CD4-positive, CD25-positive, alpha-beta regulatory T cell (primary cell): ENCODE measurements at regions not wholly inside any gene's neighbourhood (a gene's known extent, or its start where the extent isn't known, plus 50 kb on each side); places are given as distances from the start of the nearest gene placed in this dataset.

Source experiments
- ATAC-seq, 2 donors: fragments of 150-1000 bp; cut with Tn5 transposase; one replicate each; pipeline ENCODE4 v1.10.0; 2021; ENCODE audit warnings: low read depth in 2 of 2, moderate number of reproducible peaks in 2 of 2, moderate library complexity in 1 of 2
- DNase-seq, 3 donors: peaks; one replicate each; pipeline versions ENCODE4 v3.0.0 to v3.0.0-alpha.2; 2012 to 2022; ENCODE audit warnings: mixed read lengths in 1 of 3
- H3K27ac ChIP-seq: one replicate; pipeline ENCODE4 v1.7.0; 2013; ENCODE audit warnings: mild to moderate bottlenecking, low read length; ENCODE audit not compliant: insufficient read depth, poor library complexity, severe bottlenecking
- H3K27me3 ChIP-seq: one replicate; pipeline ENCODE4 v1.7.0; 2013; ENCODE audit warnings: low read length; ENCODE audit not compliant: control insufficient read depth, insufficient read depth
- H3K36me3 ChIP-seq: one replicate; pipeline ENCODE4 v1.7.0; 2013; ENCODE audit warnings: mild to moderate bottlenecking, low read length, moderate library complexity; ENCODE audit not compliant: control insufficient read depth, insufficient read depth
- H3K4me1 ChIP-seq: 2 replicates; pipeline ENCODE4 v1.7.0; 2013; ENCODE audit warnings: mild to moderate bottlenecking, low read length; ENCODE audit not compliant: insufficient read depth, control insufficient read depth, poor library complexity, severe bottlenecking
- H3K4me3 ChIP-seq: one replicate; pipeline ENCODE4 v1.7.0; 2013; ENCODE audit warnings: low read depth, mild to moderate bottlenecking, low read length, moderate library complexity
- H3K9me3 ChIP-seq, 2 experiments: 1 replicate in 1 of 2; 2 replicates in 1 of 2; pipeline ENCODE4 v1.7.0; 2013; ENCODE audit warnings: low read length in 2 of 2, mild to moderate bottlenecking in 1 of 2, moderate library complexity in 1 of 2; ENCODE audit not compliant: control insufficient read depth in 2 of 2
- H3K27ac Mint-ChIP-seq, 3 donors: one replicate each; pipeline ENCODE4 v1.8.0; 2020 to 2022; ENCODE audit warnings: mild to moderate bottlenecking in 3 of 3, mixed read lengths in 3 of 3, moderate library complexity in 2 of 3
- H3K27me3 Mint-ChIP-seq: one replicate; pipeline ENCODE4 v1.8.0; 2022; ENCODE audit warnings: mild to moderate bottlenecking, mixed read lengths
- H3K36me3 Mint-ChIP-seq: one replicate; pipeline ENCODE4 v1.8.0; 2020; ENCODE audit warnings: mixed read lengths
- H3K4me1 Mint-ChIP-seq, 4 donors: one replicate each; pipeline ENCODE4 v1.8.0; 2020 to 2022; ENCODE audit warnings: mixed read lengths in 4 of 4, mild to moderate bottlenecking in 1 of 4
- H3K4me3 Mint-ChIP-seq, 4 donors: one replicate each; pipeline ENCODE4 v1.8.0; 2020 to 2022; ENCODE audit warnings: mild to moderate bottlenecking in 4 of 4, mixed read lengths in 4 of 4, moderate library complexity in 3 of 4
- H3K9me3 Mint-ChIP-seq, 7 donors: one replicate each; pipeline ENCODE4 v1.8.0; 2020 to 2022; ENCODE audit warnings: mixed read lengths in 7 of 7, mild to moderate bottlenecking in 3 of 7, moderate library complexity in 2 of 7

DNA sequence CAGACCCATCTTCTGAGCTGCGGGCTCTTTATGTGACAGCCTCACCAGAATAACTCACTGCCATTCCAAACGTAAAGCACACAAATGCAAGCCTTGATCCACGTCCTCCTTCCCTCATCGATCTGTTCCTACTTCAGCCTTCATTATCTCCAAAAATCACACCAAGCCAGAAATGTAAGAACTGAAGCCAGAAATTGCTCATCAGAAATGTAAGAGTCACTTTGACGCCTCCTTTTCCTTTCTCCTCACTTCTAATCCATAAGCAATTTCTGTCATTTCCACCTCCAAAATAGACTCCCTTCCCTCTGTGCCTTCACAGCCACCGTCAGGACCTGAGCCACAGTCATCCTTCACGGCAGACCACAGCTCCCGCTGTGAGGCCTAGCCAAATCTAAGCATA, 387.3 kb upstream of the B3GAT1 start:
- Mint-ChIP-seq H3K27me3 (peaks cover 6% of the 10 kb centered on the region), H3K4me1 (no peaks in the 10 kb centered on the region), H3K9me3 (peaks cover 0 to 4% (median 0%) of the 10 kb centered on the region in 7 donors), H3K4me3 (no peak overlapping the region), H3K36me3 (no peaks in the 10 kb centered on the region), H3K27ac (no peak overlapping the region)
- no peak overlapping the region for H3K4me3 ChIP-seq
- no peaks in the 10 kb centered on the region for H3K4me1 ChIP-seq
- no peak for ATAC-seq
- no peaks in the 10 kb centered on the region for H3K9me3 ChIP-seq
- H3K36me3 ChIP-seq, result no peaks in the 10 kb centered on the region
- H3K27ac ChIP-seq, result no peak overlapping the region
- no peak for DNase-seq
- peaks cover 9% of the 10 kb centered on the region for H3K27me3 ChIP-seq

- no peaks in the 10 kb centered on the region for H3K36me3 ChIP-seq
- H3K27ac ChIP-seq, result no peak overlapping the region
- no peak for DNase-seq
- no peak overlapping the region for H3K27ac Mint-ChIP-seq
- no peaks in the 10 kb centered on the region for H3K36me3 Mint-ChIP-seq
- peaks cover 5% of the 10 kb centered on the region for H3K27me3 Mint-ChIP-seq
- H3K4me3 ChIP-seq, result no peak overlapping the region
- peaks cover 0 to 4% (median 0%) of the 10 kb centered on the region in 7 donors for H3K9me3 Mint-ChIP-seq
- H3K4me1 Mint-ChIP-seq, result no peaks in the 10 kb centered on the region
- H3K9me3 ChIP-seq, result no peaks in the 10 kb centered on the region
- no peaks in the 10 kb centered on the region for H3K4me1 ChIP-seq
- no peak overlapping the region for H3K4me3 Mint-ChIP-seq
- peaks cover 3% of the 10 kb centered on the region for H3K27me3 ChIP-seq
- ATAC-seq, result no peak
Observed at GRCh38 chr11:134797411-134798089, 385.5 kb upstream of the B3GAT1 start.

- ATAC-seq (no peak), DNase-seq (no peak)
- Histone ChIP-seq H3K4me1 (no peaks in the 10 kb centered on the region), H3K4me3 (no peak overlapping the region), H3K9me3 (no peaks in the 10 kb centered on the region), H3K27ac (no peak overlapping the region), H3K27me3 (no peaks in the 10 kb centered on the region), H3K36me3 (no peaks in the 10 kb centered on the region)
- Mint-ChIP-seq H3K27me3 (no peaks in the 10 kb centered on the region), H3K36me3 (no peaks in the 10 kb centered on the region), H3K4me3 (no peak overlapping the region), H3K9me3 (peaks cover 0 to 4% (median 0%) of the 10 kb centered on the region in 7 donors), H3K27ac (no peak overlapping the region), H3K4me1 (no peaks in the 10 kb centered on the region)
Observed at GRCh38 chr11:134795017-134795416, 383.0 kb upstream of the B3GAT1 start.

DNA sequence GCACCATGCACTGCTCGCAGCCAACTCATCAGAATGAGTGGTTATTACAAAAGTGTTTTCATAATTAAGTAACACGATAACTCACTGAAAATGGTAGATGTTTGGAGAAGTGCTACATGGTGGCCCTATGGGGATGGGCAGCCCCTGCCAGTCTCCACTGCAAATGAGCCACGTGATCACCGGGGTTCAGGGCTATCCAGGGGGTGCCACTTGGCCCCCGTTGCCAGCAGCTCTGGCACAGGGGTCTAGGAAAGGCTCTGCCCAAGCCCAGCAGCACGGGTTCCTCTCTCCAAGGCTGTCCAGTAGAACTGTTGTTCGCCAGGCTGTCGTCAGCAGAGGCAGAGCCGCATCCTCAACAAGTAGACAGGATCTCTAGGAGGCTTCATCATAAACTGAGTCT, 382.1 kb upstream of the B3GAT1 start:
- Mint-ChIP-seq H3K9me3 (no peaks in the 10 kb centered on the region), H3K36me3 (no peaks in the 10 kb centered on the region)

GRCh38 chr11:134792677-134793076, 380.6 kb upstream of the B3GAT1 start:
- Mint-ChIP-seq H3K27me3 (no peaks in the 10 kb centered on the region), H3K4me1 (no peaks in the 10 kb centered on the region), H3K36me3 (no peaks in the 10 kb centered on the region), H3K4me3 (no peak overlapping the region), H3K27ac (no peak overlapping the region), H3K9me3 (no peaks in the 10 kb centered on the region)
- H3K4me3 ChIP-seq, result no peak overlapping the region
- ATAC-seq, result no peak
- no peaks in the 10 kb centered on the region for H3K9me3 ChIP-seq
- H3K27me3 ChIP-seq, result no peaks in the 10 kb centered on the region
- no peak for DNase-seq
- no peak overlapping the region for H3K27ac ChIP-seq
- no peaks in the 10 kb centered on the region for H3K36me3 ChIP-seq
- no peaks in the 10 kb centered on the region for H3K4me1 ChIP-seq

More for the DNA sequence above, 382.1 kb upstream of the B3GAT1 start:
- Histone ChIP-seq H3K27ac (no peak overlapping the region), H3K9me3 (no peaks in the 10 kb centered on the region), H3K27me3 (no peaks in the 10 kb centered on the region), H3K36me3 (no peaks in the 10 kb centered on the region), H3K4me3 (no peak overlapping the region), H3K4me1 (no peaks in the 10 kb centered on the region)
- Mint-ChIP-seq H3K4me3 (no peak overlapping the region), H3K4me1 (no peaks in the 10 kb centered on the region), H3K27me3 (no peaks in the 10 kb centered on the region), H3K27ac (no peak overlapping the region)
- no peak for ATAC-seq
- DNase-seq, result no peak

DNA sequence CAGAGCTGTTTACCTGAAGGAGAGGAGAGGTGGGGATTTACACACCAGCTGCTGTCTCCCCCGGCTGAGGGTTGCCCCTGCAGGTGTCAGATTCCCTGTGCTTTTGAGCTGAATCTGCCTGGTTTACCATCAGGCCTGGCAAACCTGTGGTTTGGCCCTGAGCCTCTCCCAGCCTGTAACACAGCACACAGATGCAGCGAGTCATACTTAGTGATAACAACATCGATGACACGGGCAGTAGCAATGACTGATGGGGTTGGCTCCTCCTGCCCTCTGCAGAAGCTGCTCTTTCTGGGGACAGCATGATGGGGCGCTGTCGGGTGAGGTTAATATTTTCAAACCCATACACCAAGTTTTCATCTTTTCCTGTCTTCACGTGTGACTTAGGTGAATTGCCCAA, 380.0 kb upstream of the B3GAT1 start:
- H3K4me3 Mint-ChIP-seq, result no peak overlapping the region
- no peak overlapping the region for H3K27ac ChIP-seq
- H3K4me1 Mint-ChIP-seq, result no peaks in the 10 kb centered on the region
- no peak overlapping the region for H3K27ac Mint-ChIP-seq
- no peaks in the 10 kb centered on the region for H3K27me3 Mint-ChIP-seq
- H3K36me3 Mint-ChIP-seq, result no peaks in the 10 kb centered on the region
- no peaks in the 10 kb centered on the region for H3K4me1 ChIP-seq
- H3K36me3 ChIP-seq, result no peaks in the 10 kb centered on the region
- ATAC-seq (no peak), DNase-seq (no peak)
- no peaks in the 10 kb centered on the region for H3K9me3 ChIP-seq
- no peaks in the 10 kb centered on the region for H3K9me3 Mint-ChIP-seq
- H3K27me3 ChIP-seq, result no peaks in the 10 kb centered on the region
- H3K4me3 ChIP-seq, result no peak overlapping the region

DNA sequence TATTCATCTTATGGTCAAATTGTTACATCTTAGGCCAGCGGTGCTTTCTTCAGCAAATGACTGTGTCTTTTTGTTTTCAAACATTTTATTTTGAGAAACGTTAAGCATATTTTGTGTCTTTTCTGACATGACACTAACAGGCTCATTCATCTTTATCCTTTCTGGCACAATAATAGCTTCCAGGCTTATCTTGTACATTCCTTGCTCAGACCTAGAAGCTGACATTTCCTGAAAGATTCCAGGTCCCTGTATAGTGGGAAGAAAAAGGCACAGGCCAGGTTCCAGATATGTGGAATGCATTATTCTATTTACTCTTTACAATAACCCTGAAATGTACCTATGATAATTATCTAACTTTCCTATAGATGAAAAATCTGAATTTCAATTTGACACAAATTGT, 379.1 kb upstream of the B3GAT1 start:
- H3K4me1 Mint-ChIP-seq, result no peaks in the 10 kb centered on the region
- ATAC-seq (no peak), DNase-seq (no peak)
- H3K4me3 ChIP-seq, result no peak overlapping the region
- H3K27me3 ChIP-seq, result no peaks in the 10 kb centered on the region
- no peaks in the 10 kb centered on the region for H3K9me3 ChIP-seq
- no peaks in the 10 kb centered on the region for H3K4me1 ChIP-seq
- H3K9me3 Mint-ChIP-seq, result no peaks in the 10 kb centered on the region
- H3K36me3 ChIP-seq, result no peaks in the 10 kb centered on the region
- H3K27me3 Mint-ChIP-seq, result no peaks in the 10 kb centered on the region
- H3K27ac ChIP-seq, result no peak overlapping the region
- H3K27ac Mint-ChIP-seq, result no peak overlapping the region
- no peaks in the 10 kb centered on the region for H3K36me3 Mint-ChIP-seq
- H3K4me3 Mint-ChIP-seq, result no peak overlapping the region

DNA sequence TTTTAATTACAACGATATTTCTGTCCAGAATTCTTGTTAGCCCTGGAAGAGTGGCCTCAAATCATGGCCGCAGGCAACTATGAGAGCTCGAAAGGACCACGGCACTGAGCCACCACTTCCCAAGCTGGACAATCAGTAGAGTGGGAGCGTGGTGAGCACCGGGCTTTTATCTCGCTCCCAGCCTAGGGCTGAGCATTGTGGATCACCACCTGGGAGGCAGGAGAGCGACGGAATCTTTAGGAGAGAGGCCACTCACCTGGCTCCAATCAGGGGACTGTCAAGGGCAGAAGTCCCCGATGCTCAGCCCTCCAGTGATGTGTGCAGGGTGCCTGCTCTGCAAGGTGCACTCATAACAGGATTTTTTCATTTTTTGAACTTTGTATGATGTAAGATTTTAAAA, 377.1 kb upstream of the B3GAT1 start:
- Histone ChIP-seq H3K36me3 (no peaks in the 10 kb centered on the region), H3K9me3 (no peaks in the 10 kb centered on the region), H3K4me1 (no peaks in the 10 kb centered on the region), H3K27ac (no peak overlapping the region), H3K4me3 (no peak overlapping the region), H3K27me3 (no peaks in the 10 kb centered on the region)
- H3K36me3 Mint-ChIP-seq, result no peaks in the 10 kb centered on the region
- DNase-seq, result no peak
- no peak overlapping the region for H3K27ac Mint-ChIP-seq
- no peaks in the 10 kb centered on the region for H3K4me1 Mint-ChIP-seq
- peaks cover 3% of the 10 kb centered on the region for H3K27me3 Mint-ChIP-seq
- ATAC-seq, result no peak
- H3K9me3 Mint-ChIP-seq, result no peaks in the 10 kb centered on the region
- H3K4me3 Mint-ChIP-seq, result no peak overlapping the region
